Right ventricle myocardium superior (tissue), 1 donor: ENCODE measurements at regions not wholly inside any gene's neighbourhood (a gene's known extent, or its start where the extent isn't known, plus 50 kb on each side); places are given as distances from the start of the nearest gene placed in this dataset.

Source experiments
- ATAC-seq: fragments of 200-7000 bp; cut with Tn5 transposase; one replicate; pipeline ENCODE4 v1.9.1; 2020; ENCODE audit warnings: mild to moderate bottlenecking; ENCODE audit not compliant: poor library complexity
- DNase-seq: peaks from one replicate; pipeline ENCODE4 v3.0.0-alpha.2; 2020
- intact Hi-C: fragments of 100-400 bp; cut with DNase I; formaldehyde crosslinking; loops from one replicate; pipeline ENCODE4 v1.11.2; 2022
- donor health status: DM: no; HTN: yes; CAD: no; lungs with severe emphysema.

DNA sequence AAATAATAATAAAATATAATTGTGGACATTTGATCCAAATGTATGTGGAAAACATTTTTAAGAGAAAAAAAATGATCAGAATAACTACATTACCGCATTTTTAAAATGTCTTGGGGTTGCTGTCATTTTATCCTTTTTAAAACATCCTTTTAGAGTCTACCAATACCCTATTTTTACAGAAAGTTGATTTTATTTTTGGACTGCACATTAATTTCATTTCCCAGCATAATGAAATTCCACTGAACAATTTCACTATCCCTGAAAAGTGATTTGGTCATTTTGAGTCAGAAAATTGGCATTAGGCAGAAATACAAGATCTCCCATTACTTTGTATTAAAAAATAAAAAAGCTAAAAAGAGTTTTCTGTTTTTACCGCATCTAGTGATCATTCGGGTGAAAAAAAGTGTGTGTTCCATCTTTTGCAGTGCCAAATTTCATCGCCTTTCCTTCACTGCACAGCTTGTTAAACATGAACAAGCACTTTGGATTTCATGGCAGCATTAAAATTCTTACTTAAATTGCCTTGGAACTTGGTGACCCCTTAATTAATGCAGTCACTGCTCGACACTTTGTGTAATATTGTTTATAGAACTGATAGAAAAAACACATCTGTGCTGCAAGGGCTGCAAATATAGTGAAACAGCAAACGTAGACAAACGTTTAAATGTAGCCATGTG lies 611.7 kb downstream of the TSN start:
- DNase-seq, result no peak
- intact Hi-C loops, result no loop called here
- ATAC-seq, result no peak

DNA sequence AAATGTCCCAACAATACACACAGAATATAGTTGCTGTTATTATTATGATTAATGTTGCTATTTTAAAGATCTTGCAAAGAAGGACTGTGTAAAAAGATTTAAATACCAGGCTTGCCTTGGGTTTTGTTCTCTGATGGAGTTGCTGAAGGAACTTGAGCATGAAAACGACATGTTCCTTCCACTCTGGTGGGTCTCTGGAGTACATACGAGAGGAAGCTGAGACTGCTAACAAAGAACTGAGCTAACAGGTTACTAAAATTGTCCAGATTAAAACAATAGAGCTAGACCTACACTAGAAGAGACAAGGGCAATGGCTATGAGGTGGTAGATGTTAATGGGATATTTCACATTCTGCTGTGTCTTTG lies 612.2 kb downstream of the TSN start:
- intact Hi-C loops, result no loop called here
- DNase-seq (no peak), ATAC-seq (no peak)

DNA sequence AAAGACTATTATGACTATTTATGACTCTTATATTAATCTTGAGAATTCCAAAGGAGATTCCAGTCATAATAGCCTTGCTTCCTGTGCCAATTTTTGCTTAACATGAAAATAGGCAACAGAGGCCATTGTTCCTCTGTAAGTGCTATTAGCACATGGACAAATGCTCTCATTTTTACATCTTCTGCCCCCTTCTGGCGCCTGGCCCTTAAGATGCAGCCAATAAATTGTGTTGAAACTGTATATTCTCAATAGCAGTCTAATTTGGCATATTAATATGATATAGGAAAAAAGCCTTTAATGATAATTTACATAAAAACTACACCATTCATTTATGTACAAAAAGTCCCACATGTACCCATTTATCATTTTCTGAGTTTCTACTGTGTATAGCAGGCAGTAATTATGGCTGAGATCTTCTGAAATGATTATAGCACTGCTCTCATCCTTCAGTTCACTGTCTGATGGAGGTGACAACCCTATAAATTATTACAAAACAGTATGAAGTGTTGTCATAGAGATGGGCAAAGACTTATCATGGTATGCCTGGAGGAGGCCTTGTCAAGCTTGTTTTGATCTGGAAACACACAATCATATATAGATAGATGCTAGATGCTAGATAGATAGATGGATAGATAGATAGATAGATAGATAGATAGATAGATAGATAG lies 613.3 kb downstream of the TSN start:
- intact Hi-C loops, result no loop called here
- DNase-seq (no peak), ATAC-seq (no peak)

DNA sequence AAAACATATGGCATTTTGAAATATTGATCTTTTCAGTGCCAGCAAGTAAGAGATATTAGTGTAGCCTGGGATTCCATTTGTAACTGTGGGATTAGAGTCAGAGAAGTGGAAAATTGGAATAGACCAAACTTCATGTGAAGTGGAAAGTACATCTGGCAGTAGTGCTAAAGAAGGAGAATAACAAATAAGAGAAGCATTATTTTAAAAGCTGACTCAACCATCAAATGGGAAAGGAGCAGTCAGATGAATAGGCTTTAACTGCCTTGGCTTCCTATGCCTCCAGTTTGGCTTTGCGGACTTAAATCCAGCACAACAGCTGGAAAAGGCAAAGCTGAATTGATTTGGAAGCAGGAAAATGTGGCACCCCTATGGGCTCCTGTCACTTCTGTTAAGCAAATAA lies 623.1 kb downstream of the TSN start:
- ATAC-seq (no peak), DNase-seq (no peak)
- intact Hi-C loops, result no loop called here

DNA sequence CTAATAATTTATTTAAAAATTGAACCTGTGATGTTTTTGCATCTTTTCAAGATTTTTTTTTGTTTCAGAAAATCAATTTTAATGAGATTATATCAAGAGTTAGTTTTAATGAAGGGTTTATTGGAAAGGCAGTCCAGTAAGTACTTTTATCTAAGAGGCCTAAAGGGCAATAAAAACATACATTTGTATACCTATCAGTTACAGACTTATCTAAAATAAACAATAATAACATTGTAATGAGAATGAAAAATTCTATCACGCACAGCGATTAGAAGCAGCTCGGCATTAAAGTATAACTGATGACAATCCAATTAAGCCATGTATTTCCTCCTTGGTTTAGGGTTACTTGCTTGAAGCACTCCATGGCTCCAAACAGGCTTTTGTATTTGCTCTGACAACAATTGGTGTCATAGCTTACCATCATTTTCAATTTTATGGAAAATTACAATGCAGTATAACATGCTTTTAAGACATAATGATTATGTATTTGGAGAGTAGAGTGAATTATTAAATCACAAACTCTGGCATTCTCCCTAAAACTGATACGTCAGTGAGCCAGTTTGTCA lies 629.4 kb downstream of the TSN start:
- intact Hi-C loops, result no loop called here
- DNase-seq, result no peak
- no peak for ATAC-seq

DNA sequence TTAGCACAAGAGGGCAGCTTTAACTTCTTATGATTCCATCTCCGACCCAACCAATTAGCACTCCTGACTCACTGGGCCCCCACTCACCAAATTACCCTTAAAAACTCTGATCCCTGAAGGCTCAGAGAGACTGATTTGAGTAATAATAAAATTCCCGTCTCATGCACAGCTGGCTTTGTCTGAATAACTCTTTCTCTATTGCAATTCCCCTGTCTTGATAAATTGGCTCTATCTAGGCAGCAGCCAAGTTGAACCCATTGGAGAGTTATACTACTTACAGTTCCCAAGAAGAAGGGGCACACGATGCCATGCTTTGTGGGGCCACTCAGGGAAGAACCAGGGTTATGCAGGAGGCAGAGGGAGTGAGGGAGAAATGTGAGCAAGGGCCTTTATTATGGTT lies 632.8 kb downstream of the TSN start:
- ATAC-seq, result no peak
- intact Hi-C loops, result no loop called here
- no peak for DNase-seq

DNA sequence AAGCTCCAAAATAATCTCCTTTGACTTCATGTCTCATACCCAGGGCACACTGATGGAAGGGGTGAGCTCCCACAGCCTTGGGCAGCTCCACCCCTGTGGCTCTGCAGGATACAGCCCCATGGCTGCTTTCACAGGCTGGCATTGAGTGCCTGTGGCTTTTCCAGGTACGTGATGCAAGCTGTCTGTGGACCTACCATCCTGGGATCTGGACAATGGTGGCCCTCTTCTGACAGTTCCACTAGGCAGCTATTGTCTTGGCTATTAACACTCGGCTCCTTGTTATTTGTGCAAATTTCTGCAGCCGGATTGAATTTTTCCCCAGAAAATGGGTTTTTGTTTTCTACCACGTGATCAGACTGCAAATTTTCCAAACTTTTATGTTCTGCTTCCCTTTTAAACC lies 634.2 kb downstream of the TSN start:
- no peak for DNase-seq
- intact Hi-C loops, result no loop called here
- ATAC-seq, result no peak

DNA sequence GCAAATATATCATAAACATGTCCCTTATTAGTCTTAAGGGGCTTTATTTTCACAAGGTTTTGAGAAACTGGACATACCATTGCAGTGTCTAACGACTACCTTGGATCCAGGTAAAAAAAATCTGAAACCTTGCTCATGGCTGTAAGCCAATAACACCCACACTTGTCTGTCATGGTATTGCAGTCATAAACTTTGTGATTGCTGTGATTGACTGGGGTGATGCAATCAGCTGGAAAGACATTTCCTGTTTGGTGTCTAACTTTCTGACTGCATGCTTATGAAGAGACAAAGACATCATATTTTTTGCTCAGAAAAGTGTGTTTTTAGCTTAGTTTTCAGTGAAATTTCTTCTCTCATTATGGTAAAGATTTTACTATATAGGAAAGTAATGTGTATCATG lies 635.0 kb downstream of the TSN start:
- DNase-seq (no peak), ATAC-seq (no peak)
- intact Hi-C loops, result no loop called here

DNA sequence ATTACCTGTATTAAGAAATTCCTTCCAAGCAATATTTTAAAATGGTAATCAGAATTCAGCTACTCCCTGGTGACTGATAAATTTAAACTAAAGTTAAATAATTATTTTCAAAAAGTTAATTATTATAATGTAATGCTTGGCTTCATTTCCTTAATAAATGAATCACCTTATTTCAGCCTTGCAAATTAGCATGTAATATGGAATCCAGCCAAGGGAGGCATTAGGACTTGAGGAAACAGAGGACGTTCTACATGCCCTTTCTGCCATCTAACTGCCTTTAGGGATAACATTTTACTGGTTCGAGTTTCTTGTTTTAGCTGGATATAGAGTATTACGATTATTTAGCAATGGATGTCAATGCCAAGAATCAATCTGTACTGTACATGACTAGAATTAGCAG lies 636.3 kb downstream of the TSN start:
- intact Hi-C loops, result no loop called here
- no peak for DNase-seq
- no peak for ATAC-seq

DNA sequence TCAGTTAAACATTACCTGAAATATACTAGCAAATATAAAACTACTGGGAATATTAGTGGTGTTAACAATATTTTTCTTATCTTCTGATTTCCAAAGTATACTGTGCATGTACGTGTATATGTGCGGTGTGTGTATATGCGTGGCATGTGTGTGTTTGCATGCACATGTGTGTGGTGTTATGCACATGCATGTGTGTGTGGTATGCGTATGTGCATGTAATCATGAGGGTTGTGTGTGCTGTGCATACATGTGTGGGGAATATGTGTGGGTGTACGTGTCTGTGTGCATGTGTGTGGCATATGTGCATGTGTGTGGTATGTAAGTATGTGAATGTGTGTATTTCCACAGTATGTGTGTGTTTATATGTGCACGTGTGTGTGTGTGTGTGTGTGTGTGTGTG lies 640.2 kb downstream of the TSN start:
- ATAC-seq, result no peak
- intact Hi-C loops, result no loop called here

DNA sequence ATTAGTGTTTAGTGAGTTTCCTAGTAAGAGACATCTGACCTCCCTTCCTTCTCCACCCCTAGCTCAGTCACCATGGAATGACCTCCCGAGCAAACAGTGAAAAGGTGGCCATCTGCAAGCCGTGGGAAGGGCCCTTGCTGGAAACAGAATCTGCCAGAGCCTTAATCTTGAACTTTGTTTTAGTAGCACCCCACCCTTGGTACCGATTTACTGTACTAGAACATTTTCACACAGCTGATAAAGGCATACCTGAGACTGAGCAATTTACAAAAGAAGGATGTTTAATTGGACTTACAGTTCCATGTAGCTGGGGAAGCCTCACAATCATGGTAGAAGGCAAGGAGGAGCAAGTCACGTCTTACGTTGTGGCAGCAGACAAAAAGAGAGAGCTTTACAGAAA lies 655.8 kb downstream of the TSN start:
- intact Hi-C loops, result no loop called here
- ATAC-seq, result no peak

More for the DNA sequence above, 640.2 kb downstream of the TSN start:
- DNase-seq, result no peak

DNA sequence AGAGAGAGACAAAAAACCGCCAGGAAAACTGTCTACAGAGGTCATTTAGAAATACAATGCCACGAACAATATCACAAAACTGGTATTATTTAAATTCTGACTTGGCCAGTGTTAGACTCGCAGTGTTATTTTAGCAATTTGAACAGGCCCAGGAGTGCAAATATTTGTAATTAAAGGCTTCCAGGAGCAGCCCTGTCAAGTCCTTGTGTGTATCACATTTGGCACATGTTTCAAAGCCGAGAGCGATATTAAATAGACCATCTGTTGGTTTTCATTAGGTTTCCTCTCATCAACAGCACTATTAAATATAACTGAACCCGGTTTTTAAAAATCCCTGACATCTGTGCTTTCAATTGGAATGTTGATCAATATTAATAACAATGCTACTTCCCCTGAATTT lies 656.9 kb downstream of the TSN start:
- no peak for ATAC-seq
- no peak for DNase-seq

More for the DNA sequence above, 655.8 kb downstream of the TSN start:
- no peak for DNase-seq

DNA sequence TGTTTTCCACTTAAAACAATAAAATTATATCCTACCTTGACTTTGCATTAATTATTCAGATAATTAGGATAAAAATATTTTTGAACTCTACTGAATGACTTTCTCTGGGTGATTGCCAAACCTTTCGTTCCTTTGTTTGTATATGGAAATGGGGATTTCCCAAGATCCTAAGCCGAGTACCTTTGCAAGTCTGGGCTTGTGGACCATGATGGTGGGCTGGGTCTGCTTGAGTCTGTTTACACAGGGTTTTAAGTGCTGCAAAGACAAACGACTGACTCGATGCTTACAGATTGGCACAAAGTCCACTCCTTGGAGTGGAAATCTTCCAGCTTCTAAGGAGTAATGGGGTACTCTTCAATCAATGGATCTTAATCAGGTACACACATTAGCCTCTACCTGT lies 659.5 kb downstream of the TSN start:
- ATAC-seq (no peak), DNase-seq (no peak)
- intact Hi-C loops, result no loop called here

More for the DNA sequence above, 656.9 kb downstream of the TSN start:
- intact Hi-C loops, result no loop called here

DNA sequence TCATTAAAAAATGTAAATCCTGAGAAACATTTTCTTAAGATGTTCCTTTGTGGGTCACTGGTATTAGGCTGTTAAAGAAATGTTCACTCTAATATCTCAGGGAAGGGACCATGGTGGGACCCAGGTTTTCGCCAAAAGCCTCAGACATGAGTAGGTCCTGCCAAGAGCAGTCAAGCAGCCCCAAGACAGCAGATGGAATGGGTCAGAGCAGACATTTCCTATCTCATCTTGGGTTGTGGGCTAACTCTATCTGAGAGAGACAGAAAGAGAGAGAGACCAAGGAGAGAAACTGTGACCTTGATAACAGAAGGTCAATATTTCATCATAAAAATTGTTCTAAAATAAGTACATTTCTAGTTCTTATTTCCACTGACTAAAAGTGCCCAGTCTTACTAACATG lies 661.7 kb downstream of the TSN start:
- intact Hi-C loops, result no loop called here
- ATAC-seq, result no peak
- DNase-seq, result no peak

DNA sequence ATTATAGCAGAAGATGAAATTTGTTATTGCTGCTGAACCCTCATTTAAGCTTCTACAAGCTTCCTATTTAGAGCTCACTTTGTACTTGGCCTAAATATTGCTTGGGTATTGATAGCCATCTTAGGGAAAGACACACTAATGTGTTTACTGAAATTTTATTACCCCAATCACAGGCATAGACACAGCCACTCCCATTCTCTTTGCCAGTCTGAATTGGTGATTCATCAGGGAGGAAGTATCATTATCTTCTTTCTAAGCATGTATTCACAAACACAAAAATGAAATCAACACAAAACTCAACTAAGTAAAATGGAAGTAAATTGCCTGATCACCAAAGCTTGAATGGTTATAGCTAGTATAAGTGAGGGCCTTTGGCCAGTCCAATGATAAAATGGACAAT lies 666.3 kb downstream of the TSN start:
- ATAC-seq (no peak), DNase-seq (no peak)
- intact Hi-C loops, result no loop called here

DNA sequence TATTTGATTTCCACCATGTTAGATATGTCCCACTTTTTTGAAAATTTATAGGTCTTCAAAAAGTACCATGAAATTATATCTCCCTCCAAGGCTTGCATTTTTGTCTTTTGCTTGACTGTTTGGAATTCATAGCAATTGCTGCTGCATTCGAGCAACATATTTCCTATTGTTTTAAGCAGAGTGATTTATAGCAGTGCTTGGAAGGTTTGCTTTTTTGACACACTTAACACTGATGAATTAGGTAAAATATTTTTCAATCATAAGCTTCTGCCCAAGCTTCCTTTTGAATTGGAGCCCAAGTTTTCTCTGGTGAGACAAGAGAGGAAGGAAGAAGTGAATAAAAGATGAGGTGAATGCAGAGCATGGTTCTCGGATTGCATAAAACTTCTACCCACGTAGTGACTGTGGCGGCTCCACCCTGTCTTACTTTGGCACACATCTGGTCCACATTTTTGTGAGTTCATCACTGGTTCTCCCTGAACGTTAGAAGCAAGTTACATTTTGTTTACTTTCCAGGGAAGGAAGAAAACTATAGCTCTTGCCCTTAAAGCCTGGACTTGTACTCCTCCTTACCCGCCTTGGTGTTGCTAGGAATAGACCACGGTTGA lies 667.0 kb downstream of the TSN start:
- intact Hi-C loops, result no loop called here
- ATAC-seq (no peak), DNase-seq (no peak)

DNA sequence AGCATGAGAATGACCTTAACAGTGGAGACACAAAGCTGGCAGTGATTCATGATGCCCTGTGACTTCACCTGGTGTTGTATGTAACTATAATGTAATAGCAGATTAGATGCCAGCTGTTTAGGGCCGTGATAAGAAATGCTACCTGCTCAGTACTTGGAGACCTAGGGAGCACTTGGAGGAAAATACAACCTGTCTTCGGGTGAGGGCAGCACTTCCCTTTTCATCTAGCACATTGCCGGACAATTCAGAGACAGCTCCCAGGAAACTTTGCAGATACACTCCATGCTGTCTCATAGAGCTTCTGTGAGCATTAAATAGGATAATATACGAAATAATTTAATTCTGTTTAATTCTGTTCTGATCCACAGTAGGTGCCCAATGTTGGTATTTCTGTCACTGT lies 668.5 kb downstream of the TSN start:
- intact Hi-C loops, result no loop called here
- DNase-seq (no peak), ATAC-seq (no peak)

DNA sequence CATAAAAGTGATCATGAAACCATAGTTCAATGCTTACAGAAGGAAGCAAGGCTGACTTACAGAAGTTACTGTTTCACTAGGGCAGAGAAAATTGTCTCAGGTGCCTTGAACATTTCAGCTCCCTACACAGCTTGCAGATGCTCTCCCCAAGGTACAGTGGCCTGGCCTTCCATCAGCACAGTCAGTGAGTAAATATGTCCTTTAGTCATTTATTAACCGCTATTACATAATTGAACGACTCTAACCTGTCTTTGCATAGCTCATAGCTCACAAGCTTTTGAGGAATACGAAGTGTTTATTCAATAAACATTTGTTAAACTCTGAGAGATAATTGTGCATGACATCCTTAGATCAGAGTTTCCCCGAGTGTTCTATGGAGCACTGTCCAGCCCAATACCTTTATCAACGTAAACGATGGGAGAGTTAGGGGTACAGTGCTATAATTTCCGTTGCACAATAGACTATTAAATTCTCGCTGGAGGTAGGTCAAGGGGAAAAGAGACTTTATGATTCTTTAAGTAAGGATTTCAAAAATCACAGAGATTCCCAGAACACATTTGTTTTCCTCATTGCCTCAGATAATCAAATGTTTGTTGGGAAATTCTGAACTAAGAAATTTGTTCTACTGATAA lies 677.8 kb downstream of the TSN start:
- no peak for DNase-seq
- intact Hi-C loops, result no loop called here
- no peak for ATAC-seq

DNA sequence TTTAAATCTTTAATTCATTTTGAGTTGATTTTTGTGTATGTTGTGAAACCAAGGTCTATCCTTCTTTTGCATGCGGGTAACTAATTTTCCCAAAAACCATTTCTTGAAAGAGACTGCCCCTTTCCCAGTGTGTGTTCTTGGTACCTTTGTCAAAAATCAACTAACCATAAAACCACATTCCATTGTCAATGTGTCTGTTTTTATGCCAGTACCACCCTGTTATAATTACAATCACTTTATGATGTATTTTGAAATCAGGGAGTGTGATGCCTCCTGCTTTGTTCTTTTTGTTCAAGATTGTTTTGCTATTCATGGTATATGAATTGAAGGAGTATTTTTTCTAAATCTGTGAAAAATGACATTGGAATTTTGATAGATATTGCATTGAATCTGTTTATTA lies 689.6 kb downstream of the TSN start:
- no peak for ATAC-seq
- no peak for DNase-seq
- intact Hi-C loops, result no loop called here

DNA sequence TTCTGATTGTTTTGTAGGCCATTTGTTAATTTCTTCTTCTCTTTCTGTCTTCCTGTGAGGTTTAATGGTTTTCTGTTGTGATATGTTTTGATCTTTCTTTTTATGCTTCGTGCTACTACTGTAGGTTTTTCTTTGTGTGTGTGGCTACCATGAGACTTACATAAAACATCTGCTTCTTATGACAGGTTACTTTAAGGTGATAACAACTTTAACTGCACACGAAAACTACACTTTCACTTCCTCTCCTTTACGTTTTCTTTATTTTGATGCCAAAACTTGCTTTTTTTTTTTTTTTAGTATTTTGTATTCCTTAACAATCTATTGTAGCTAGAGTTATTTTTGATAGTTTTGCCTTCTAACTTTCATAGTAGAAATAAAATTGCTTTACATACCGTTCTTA lies 691.3 kb downstream of the TSN start:
- DNase-seq (no peak), ATAC-seq (no peak)
- intact Hi-C loops, result no loop called here
